ENCODE measurements at regions not wholly inside any gene's neighbourhood (a gene's known extent, or its start where the extent isn't known, plus 50 kb on each side); places are given as distances from the start of the nearest gene placed in this dataset.

DNA sequence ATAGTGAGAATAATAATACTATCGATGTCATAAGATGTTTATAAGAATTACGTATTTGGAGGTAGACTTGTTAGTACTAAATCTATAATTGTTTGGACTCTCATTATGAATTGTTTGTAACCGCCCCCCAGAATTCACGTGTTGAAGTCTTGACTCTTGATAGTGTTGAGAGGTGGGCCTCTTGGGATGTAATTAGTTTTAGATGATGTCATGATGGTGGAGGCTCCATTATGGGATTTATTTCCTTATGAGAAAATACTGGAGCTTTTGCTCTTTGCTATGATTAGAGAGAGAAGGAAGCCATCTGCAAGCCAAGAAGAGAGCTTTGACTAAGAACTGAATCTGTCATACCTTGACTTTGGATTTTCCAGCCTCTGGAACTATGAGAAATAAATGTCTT lies 142.2 kb downstream of the PRDM9 start:
- H3K4me1 Mint-ChIP-seq (ENCODE audit: unreplicated experiment), result no peaks in the 10 kb centered on the region
- H3K27me3 Mint-ChIP-seq (ENCODE audit: unreplicated experiment), result peaks cover 1% of the 10 kb centered on the region
- H3K4me3 Mint-ChIP-seq (ENCODE audit: unreplicated experiment), result no peak overlapping the region
- H3K9me3 Mint-ChIP-seq (ENCODE audit: unreplicated experiment), result no peaks in the 10 kb centered on the region
- no peaks in the 10 kb centered on the region for H3K36me3 Mint-ChIP-seq (ENCODE audit: unreplicated experiment)
- TF ChIP-seq, protein P1, sequence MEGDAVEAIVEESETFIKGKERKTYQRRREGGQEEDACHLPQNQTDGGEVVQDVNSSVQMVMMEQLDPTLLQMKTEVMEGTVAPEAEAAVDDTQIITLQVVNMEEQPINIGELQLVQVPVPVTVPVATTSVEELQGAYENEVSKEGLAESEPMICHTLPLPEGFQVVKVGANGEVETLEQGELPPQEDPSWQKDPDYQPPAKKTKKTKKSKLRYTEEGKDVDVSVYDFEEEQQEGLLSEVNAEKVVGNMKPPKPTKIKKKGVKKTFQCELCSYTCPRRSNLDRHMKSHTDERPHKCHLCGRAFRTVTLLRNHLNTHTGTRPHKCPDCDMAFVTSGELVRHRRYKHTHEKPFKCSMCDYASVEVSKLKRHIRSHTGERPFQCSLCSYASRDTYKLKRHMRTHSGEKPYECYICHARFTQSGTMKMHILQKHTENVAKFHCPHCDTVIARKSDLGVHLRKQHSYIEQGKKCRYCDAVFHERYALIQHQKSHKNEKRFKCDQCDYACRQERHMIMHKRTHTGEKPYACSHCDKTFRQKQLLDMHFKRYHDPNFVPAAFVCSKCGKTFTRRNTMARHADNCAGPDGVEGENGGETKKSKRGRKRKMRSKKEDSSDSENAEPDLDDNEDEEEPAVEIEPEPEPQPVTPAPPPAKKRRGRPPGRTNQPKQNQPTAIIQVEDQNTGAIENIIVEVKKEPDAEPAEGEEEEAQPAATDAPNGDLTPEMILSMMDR (IDR thresholded peaks at IDR 0.05), result no peak
- DNase-seq (ENCODE audit: extremely low spot score, unreplicated experiment), result no peak
- H3K27ac Mint-ChIP-seq (ENCODE audit: unreplicated experiment), result no peak overlapping the region

DNA sequence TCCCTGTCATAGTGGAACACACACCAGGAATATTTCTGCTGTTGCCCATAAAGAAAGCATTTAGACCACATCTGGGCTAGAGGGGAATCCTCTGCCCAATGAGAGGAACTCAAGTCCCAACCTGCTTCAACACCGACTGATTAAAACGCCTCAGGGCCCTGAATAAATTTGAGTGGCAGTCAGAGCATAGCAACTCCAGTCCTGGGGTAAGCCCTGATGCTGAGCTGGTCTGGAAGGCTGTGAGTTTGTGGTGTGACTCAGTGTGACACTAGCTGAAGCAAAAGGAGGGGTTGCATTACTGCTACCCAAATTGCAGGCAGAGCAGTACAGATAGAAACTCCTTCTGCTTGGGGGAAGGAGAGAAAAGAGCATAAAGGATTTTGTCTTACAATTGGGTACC lies 148.3 kb downstream of the PRDM9 start:
- no peak for DNase-seq (ENCODE audit: extremely low spot score, unreplicated experiment)
- Mint-ChIP-seq H3K27ac (ENCODE audit: unreplicated experiment) (no peak overlapping the region), H3K36me3 (ENCODE audit: unreplicated experiment) (no peaks in the 10 kb centered on the region), H3K27me3 (ENCODE audit: unreplicated experiment) (peaks cover 2% of the 10 kb centered on the region), H3K9me3 (ENCODE audit: unreplicated experiment) (no peaks in the 10 kb centered on the region), H3K4me3 (ENCODE audit: unreplicated experiment) (no peak overlapping the region), H3K4me1 (ENCODE audit: unreplicated experiment) (no peaks in the 10 kb centered on the region)
- TF ChIP-seq, protein P1 (IDR thresholded peaks at IDR 0.05), result no peak

DNA sequence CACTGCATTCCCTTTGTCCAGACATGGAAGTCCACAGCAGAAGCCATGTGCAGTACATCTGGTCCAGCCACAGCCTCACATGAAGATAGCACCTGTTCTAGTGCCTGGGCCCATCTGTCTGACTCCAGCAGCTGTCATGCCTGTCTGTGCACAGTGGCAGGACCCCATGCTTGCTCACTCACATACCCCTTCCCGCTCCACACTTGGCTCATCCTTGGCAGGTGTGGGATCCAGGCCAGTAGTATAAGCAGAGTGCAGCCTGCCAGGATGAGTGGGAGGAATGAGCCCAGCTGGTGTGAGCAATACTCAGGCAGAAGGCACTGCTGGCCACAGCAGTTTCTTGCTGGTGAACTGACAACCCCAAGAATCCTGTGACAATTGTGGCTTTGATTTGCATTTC lies 168.0 kb downstream of the PRDM9 start:
- no peak for DNase-seq (ENCODE audit: extremely low spot score, unreplicated experiment)
- Mint-ChIP-seq H3K36me3 (ENCODE audit: unreplicated experiment) (no peaks in the 10 kb centered on the region), H3K4me1 (ENCODE audit: unreplicated experiment) (no peaks in the 10 kb centered on the region), H3K27ac (ENCODE audit: unreplicated experiment) (no peak overlapping the region), H3K9me3 (ENCODE audit: unreplicated experiment) (no peaks in the 10 kb centered on the region), H3K4me3 (ENCODE audit: unreplicated experiment) (no peak overlapping the region), H3K27me3 (ENCODE audit: unreplicated experiment) (no peaks in the 10 kb centered on the region)
- TF ChIP-seq, protein P1 (IDR thresholded peaks at IDR 0.05), result no peak

DNA sequence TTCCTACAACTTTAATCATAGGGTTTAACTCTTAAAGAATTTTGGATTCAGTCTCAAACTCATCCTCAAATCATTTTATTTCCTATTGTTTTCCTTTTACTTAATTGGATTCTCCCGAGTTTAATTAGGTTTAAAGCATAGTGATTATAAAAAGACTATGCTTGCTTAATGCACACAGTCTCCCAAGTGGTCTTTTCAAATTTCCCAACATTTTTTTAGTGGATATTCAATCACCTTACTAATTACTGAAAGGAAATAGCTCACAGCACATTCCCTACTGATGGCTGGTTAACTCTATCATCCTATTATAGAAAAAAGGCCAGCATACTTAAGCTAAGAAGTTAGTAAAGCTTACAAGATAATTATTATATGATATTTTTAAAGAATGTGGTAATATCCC lies 170.6 kb downstream of the PRDM9 start:
- Mint-ChIP-seq H3K27ac (ENCODE audit: unreplicated experiment) (no peak overlapping the region), H3K4me1 (ENCODE audit: unreplicated experiment) (no peaks in the 10 kb centered on the region), H3K9me3 (ENCODE audit: unreplicated experiment) (no peaks in the 10 kb centered on the region), H3K36me3 (ENCODE audit: unreplicated experiment) (no peaks in the 10 kb centered on the region), H3K4me3 (ENCODE audit: unreplicated experiment) (no peak overlapping the region), H3K27me3 (ENCODE audit: unreplicated experiment) (no peaks in the 10 kb centered on the region)
- no peak for DNase-seq (ENCODE audit: extremely low spot score, unreplicated experiment)
- TF ChIP-seq, protein P1 (IDR thresholded peaks at IDR 0.05), result no peak

DNA sequence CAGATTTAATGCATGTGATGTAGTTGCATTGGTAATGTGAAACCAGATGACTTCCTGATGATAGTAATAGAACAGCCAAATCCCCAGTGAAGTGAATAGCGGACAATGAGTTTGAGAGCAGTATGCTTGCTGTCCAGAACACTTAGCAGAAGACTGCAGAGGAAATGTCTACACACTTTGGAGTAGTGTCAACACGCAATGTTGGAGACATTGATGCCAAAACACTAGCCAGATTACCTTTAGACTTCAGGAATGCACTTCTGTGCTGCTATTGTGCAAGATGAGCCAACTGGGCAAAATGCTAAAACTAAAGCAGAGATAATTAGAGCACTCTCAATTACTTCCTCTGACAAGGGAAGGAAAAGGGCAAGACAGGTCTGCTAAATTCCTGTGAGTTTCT lies 176.7 kb downstream of the PRDM9 start:
- TF ChIP-seq, protein P1 (IDR thresholded peaks at IDR 0.05), result no peak
- H3K9me3 Mint-ChIP-seq (ENCODE audit: unreplicated experiment), result peaks cover 13% of the 10 kb centered on the region

More for the DNA sequence above, 176.7 kb downstream of the PRDM9 start:
- Mint-ChIP-seq H3K4me3 (ENCODE audit: unreplicated experiment) (no peak overlapping the region), H3K27ac (ENCODE audit: unreplicated experiment) (no peak overlapping the region), H3K36me3 (ENCODE audit: unreplicated experiment) (no peaks in the 10 kb centered on the region), H3K4me1 (ENCODE audit: unreplicated experiment) (no peaks in the 10 kb centered on the region), H3K27me3 (ENCODE audit: unreplicated experiment) (no peaks in the 10 kb centered on the region)
- DNase-seq (ENCODE audit: extremely low spot score, unreplicated experiment), result no peak

All from osteocyte (in vitro differentiated cells).